Subcutaneous abdominal adipose tissue (tissue), 5 donors: ENCODE measurements at regions not wholly inside any gene's neighbourhood (a gene's known extent, or its start where the extent isn't known, plus 50 kb on each side); places are given as distances from the start of the nearest gene placed in this dataset.
"Not testable (repeated sequence)": the region's sequence is repeated elsewhere in the genome, so short reads cannot be mapped to it uniquely, and the experiment has no call there.

Experiments
- H3K27ac ChIP-seq: one replicate; pipeline ENCODE4 v1.7.0; 2013; ENCODE audit warnings: low read depth, mild to moderate bottlenecking, inconsistent platforms, low read length, moderate library complexity
- H3K27me3 ChIP-seq, 5 donors: one replicate each; pipeline ENCODE4 v1.7.0; 2013; ENCODE audit warnings: low read length in 5 of 5, inconsistent platforms in 1 of 5; ENCODE audit not compliant: control insufficient read depth in 5 of 5, insufficient read depth in 4 of 5
- H3K36me3 ChIP-seq, 5 donors: one replicate each; pipeline ENCODE4 v1.7.0; 2013; ENCODE audit warnings: low read length in 5 of 5; ENCODE audit not compliant: control insufficient read depth in 5 of 5, insufficient read depth in 5 of 5
- H3K4me1 ChIP-seq, 5 donors: one replicate each; pipeline ENCODE4 v1.7.0; 2013; ENCODE audit warnings: low read length in 5 of 5, mild to moderate bottlenecking in 3 of 5, moderate library complexity in 1 of 5; ENCODE audit not compliant: control insufficient read depth in 5 of 5, insufficient read depth in 5 of 5
- H3K4me3 ChIP-seq, 5 donors: one replicate each; pipeline ENCODE4 v1.7.0; 2013; ENCODE audit warnings: low read length in 5 of 5, low read depth in 1 of 5
- H3K9ac ChIP-seq, 5 donors: one replicate each; pipeline ENCODE4 v1.7.0; 2013; ENCODE audit warnings: low read length in 5 of 5, mild to moderate bottlenecking in 4 of 5, moderate library complexity in 3 of 5
- H3K9me3 ChIP-seq, 5 donors: one replicate each; pipeline ENCODE4 v1.7.0; 2013; ENCODE audit warnings: low read length in 5 of 5; ENCODE audit not compliant: control insufficient read depth in 5 of 5
- donor health status: healthy.
- donor health status: healthy.
- donor health status: healthy.
- donor health status: healthy.
- donor health status: healthy.

DNA sequence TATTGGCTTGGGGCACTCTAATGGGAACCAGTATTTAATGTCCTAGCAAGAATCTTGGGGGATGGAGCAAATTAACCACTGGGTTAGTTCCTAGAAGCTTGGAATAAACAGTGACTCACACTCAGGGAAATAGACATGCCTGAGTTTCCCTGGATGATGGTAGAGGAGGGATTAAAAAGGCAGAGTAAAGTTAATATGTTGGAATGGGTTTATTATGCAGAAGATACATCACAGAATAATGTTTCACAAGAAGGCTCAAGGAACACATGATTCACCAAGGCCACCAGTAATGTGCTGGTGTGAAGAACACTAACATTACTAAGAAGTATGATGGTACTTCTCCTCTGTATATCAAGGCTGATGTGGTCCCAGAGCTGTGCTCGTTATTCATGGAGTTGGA is 752.9 kb upstream of the SEMA6A start:
- no peak overlapping the region for H3K9ac ChIP-seq
- H3K27ac ChIP-seq, result no peak overlapping the region
- H3K4me1 ChIP-seq, result no peaks in the 10 kb centered on the region
- no peak overlapping the region for H3K4me3 ChIP-seq
- no peaks in the 10 kb centered on the region for H3K36me3 ChIP-seq
- H3K27me3 ChIP-seq, result no peaks in the 10 kb centered on the region
- no peaks in the 10 kb centered on the region for H3K9me3 ChIP-seq

- no peak overlapping the region for H3K4me3 ChIP-seq
- H3K9me3 ChIP-seq, result no peaks in the 10 kb centered on the region
- H3K4me1 ChIP-seq, result no peaks in the 10 kb centered on the region
- no peaks in the 10 kb centered on the region for H3K27me3 ChIP-seq
- no peaks in the 10 kb centered on the region for H3K36me3 ChIP-seq
- H3K27ac ChIP-seq, result no peak overlapping the region
- H3K9ac ChIP-seq, result no peak overlapping the region
Observed at GRCh38 chr5:117326997-117327396, 752.4 kb upstream of the SEMA6A start.

- no peaks in the 10 kb centered on the region for H3K36me3 ChIP-seq
- H3K4me3 ChIP-seq, result no peak overlapping the region
- H3K27ac ChIP-seq, result no peak overlapping the region
Observed at GRCh38 chr5:117318528-117318927, 743.9 kb upstream of the SEMA6A start.

DNA sequence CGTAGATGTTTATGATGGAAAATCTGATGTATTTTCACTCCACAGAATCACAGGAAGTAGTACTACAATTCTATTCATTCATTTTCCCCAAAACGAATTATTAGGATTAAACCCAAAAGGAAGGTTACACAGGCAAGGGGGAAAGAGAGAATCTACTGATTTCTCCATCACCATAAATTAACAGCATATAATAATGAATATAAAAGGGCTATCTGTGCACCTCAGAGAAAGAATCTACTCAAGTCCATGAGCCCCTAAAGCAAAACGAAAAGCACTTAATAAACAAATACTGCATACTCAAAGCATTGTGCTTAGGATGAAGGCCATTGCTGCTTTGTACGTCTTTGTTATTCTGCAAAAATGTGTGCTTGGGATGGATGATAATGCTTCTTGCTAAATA is 740.5 kb upstream of the SEMA6A start:
- Histone ChIP-seq H3K4me1 (peaks cover 0 to 8% (median 5%) of the 10 kb centered on the region in 5 donors), H3K9ac (no peak overlapping the region), H3K4me3 (no peak overlapping the region), H3K36me3 (no peaks in the 10 kb centered on the region), H3K27ac (no peak overlapping the region), H3K27me3 (no peaks in the 10 kb centered on the region), H3K9me3 (no peaks in the 10 kb centered on the region)

More at GRCh38 chr5:117318528-117318927, 743.9 kb upstream of the SEMA6A start:
- Histone ChIP-seq H3K9ac (no peak overlapping the region), H3K9me3 (no peaks in the 10 kb centered on the region), H3K27me3 (no peaks in the 10 kb centered on the region), H3K4me1 (peaks cover 0 to 8% (median 3%) of the 10 kb centered on the region in 5 donors)

DNA sequence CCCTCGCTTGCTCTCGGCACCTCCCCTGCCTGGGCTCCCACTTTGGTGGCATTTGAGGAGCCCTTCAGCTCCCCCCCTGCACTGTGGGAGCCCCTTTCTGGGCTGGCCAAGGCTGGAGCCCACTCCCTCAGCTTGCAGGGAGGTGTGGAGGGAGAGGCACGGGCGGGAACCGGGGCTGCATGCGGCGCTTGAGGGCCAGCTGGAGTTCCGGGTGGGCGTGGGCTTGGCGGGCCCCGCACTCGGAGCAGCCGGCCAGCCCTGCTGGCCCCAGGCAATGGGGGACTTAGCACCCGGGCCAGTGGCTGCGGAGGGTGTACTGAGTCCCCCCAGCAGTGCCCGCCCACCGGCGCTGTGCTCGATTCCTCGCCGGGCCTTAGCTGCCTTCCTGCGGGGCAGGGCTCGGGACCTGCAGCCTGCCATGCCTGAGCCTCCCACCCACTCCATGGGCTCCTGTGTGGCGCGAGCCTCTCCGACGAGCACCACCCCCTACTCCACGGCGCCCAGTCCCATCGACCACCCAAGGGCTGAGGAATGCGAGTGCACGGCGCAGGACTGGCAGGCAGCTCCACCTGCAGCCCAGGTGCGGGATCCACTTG is 730.0 kb upstream of the SEMA6A start:
- not testable (repeated sequence) for H3K27ac ChIP-seq, H3K9ac ChIP-seq, H3K4me1 ChIP-seq, H3K36me3 ChIP-seq, H3K4me3 ChIP-seq, H3K9me3 ChIP-seq, H3K27me3 ChIP-seq

GRCh38 chr5:117302949-117303348 is 728.3 kb upstream of the SEMA6A start:
- H3K27ac ChIP-seq, result no peak overlapping the region
- no peaks in the 10 kb centered on the region for H3K36me3 ChIP-seq
- no peak overlapping the region for H3K4me3 ChIP-seq
- no peaks in the 10 kb centered on the region for H3K9me3 ChIP-seq
- H3K27me3 ChIP-seq, result no peaks in the 10 kb centered on the region
- H3K4me1 ChIP-seq, result no peaks in the 10 kb centered on the region
- H3K9ac ChIP-seq, result no peak overlapping the region

- Histone ChIP-seq H3K9ac (no peak overlapping the region), H3K27ac (no peak overlapping the region), H3K4me1 (no peaks in the 10 kb centered on the region), H3K9me3 (no peaks in the 10 kb centered on the region), H3K36me3 (no peaks in the 10 kb centered on the region), H3K4me3 (no peak overlapping the region), H3K27me3 (no peaks in the 10 kb centered on the region)
Observed at GRCh38 chr5:117302473-117302872, 727.9 kb upstream of the SEMA6A start.

DNA sequence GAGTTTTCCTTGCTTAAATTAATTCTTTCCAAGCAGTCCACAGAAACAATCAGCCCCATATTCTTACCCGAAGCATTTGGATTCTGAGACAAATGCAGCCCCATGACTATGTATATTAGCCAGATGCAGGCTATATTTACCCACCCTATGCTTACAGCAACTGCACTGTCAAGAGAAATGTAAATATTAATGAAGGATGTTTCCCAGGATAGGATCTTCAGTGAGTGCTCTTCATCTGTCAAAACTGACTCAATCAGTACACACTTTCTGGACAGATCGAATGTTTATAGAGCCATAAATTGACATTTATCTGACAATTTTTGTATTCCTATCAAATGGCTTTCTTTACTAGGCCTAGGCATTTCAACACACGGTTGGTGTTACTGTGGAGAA is 725.3 kb upstream of the SEMA6A start:
- Histone ChIP-seq H3K9me3 (peaks cover 0 to 2% (median 0%) of the 10 kb centered on the region in 5 donors), H3K27me3 (no peaks in the 10 kb centered on the region), H3K27ac (no peak overlapping the region)

DNA sequence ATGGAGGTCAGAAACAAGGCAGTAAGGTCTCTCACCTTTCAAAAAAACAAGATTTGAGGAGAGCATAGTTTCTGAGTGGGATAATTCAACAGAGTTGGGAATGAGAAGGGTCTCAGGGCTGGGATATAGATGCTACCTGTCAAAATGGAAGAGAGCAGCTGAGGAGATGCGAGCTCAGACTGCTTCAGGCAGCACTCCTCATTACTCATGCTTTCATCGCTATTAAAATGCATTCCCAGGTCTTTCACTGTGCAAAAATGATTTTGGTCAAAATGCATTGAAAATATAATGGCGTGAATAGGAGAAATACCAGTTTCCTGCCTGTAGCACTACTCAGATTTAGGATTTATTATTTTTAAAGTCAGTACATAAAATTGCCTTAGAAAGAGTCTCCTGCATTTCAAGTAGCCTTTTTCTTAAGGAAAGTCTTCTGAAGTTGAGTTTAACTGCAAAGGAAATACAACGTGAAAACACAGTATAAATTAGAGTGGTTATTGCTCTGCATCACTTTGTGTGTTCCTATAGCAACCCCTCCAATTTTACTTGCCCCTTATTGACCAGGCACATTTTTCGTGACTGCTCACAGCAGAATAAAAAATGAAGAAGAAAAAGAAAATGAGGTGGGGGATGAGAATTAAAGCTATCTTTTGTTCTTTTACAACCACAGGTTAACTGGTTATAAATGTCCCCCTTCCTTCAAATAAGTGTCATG is 724.8 kb upstream of the SEMA6A start:
- no peaks in the 10 kb centered on the region for H3K4me1 ChIP-seq
- H3K9ac ChIP-seq, result no peak overlapping the region
- no peaks in the 10 kb centered on the region for H3K36me3 ChIP-seq
- peaks cover 0 to 4% (median 2%) of the 10 kb centered on the region in 5 donors for H3K9me3 ChIP-seq
- H3K4me3 ChIP-seq, result no peak overlapping the region
- no peak overlapping the region for H3K27ac ChIP-seq
- no peaks in the 10 kb centered on the region for H3K27me3 ChIP-seq

More for the DNA sequence above, 725.3 kb upstream of the SEMA6A start:
- H3K4me3 ChIP-seq, result no peak overlapping the region
- H3K9ac ChIP-seq, result no peak overlapping the region
- H3K36me3 ChIP-seq, result no peaks in the 10 kb centered on the region
- H3K4me1 ChIP-seq, result no peaks in the 10 kb centered on the region

GRCh38 chr5:117296872-117297271 is 722.2 kb upstream of the SEMA6A start:
- Histone ChIP-seq H3K27ac (no peak overlapping the region), H3K9me3 (peaks cover 0 to 9% (median 8%) of the 10 kb centered on the region in 5 donors), H3K4me3 (no peak overlapping the region), H3K4me1 (no peaks in the 10 kb centered on the region), H3K36me3 (no peaks in the 10 kb centered on the region), H3K27me3 (no peaks in the 10 kb centered on the region), H3K9ac (no peak overlapping the region)
